GM12878 (cell line): ENCODE measurements at regions not wholly inside any gene's neighbourhood (a gene's known extent, or its start where the extent isn't known, plus 50 kb on each side); places are given as distances from the start of the nearest gene placed in this dataset.

Experiments
- ATAC-seq: fragments of 200-7000 bp; cut with Tn5 transposase; 3 replicates; pipeline ENCODE4 v1.9.1; 2020; ENCODE audit warnings: mild to moderate bottlenecking, moderate library complexity
- BruUV-seq: library from RNA; stranded (reverse); fragments of 400-500 nt; replicated peaks from 2 replicates; lab custom pipeline; 2021; lab: Mats Ljungman, UMichigan
- CTCF ChIA-PET: fragments of 300-600 bp; sonication (Branson Sonifier 250); formaldehyde crosslinking; extraction: SDS; loops from one replicate; lab custom pipeline; 2021; ENCODE audit warnings: inconsistent platforms; lab: Yijun Ruan, JAX
- POLR2A ChIA-PET: fragments of 350-600 bp; formaldehyde crosslinking; extraction: SDS; loops from one replicate; lab custom pipeline; 2021; ENCODE audit warnings: inconsistent platforms; lab: Charles Lee
- RAD21 ChIA-PET: fragments of 300-600 bp; sonication (Branson Sonifier 250); formaldehyde crosslinking; loops from one replicate; lab custom pipeline; 2023; ENCODE audit warnings: antibody characterized with exemption; ENCODE audit not compliant: unreplicated experiment; lab: Charles Lee
- SMC1A ChIA-PET: fragments of 300-600 bp; sonication (Branson Sonifier 250); formaldehyde crosslinking; loops from one replicate; lab custom pipeline; 2023; ENCODE audit not compliant: unreplicated experiment, uncharacterized antibody; lab: Charles Lee
- DNase-seq: peaks from one replicate; pipeline ENCODE4 v3.0.0-alpha.2; 2011; ENCODE audit warnings: low read depth, low spot score
- FAIRE-seq: peaks from 3 replicates; lab custom pipeline; 2011; peaks lifted over from hg19 to GRCh38; lab: Jason Lieb, UNC
- H2AFZ ChIP-seq: 2 replicates; pipeline ENCODE4 v1.6.0; 2011; ENCODE audit warnings: low read depth, low read length, control low read depth; ENCODE audit not compliant: control insufficient read depth
- H3K27ac ChIP-seq: 2 replicates; pipeline ENCODE4 v1.5.1; 2011; ENCODE audit warnings: control low read depth; ENCODE audit not compliant: control insufficient read depth, insufficient read depth
- H3K27me3 ChIP-seq, 2 experiments: replicated peaks in 1 of 2; 2 replicates each; pipeline versions ENCODE4 v1.6.0 to v1.6.1; 2011; ENCODE audit warnings: low read length in 1 of 2; ENCODE audit not compliant: control insufficient read depth in 2 of 2, insufficient read depth in 2 of 2
- H3K36me3 ChIP-seq, 2 experiments: 2 replicates each; pipeline ENCODE4 v1.5.1; 2011; ENCODE audit warnings: low read length in 1 of 2; ENCODE audit not compliant: control insufficient read depth in 2 of 2, insufficient read depth in 2 of 2
- H3K4me1 ChIP-seq: 2 replicates; pipeline ENCODE4 v1.6.1; 2011; ENCODE audit warnings: mild to moderate bottlenecking, low read length, moderate library complexity, mixed read lengths; ENCODE audit not compliant: control insufficient read depth, insufficient read depth
- H3K4me2 ChIP-seq: 2 replicates; pipeline ENCODE4 v1.6.0; 2011; ENCODE audit warnings: control low read depth; ENCODE audit not compliant: control insufficient read depth, insufficient read depth
- H3K4me3 ChIP-seq: fragments of 200-600 bp; sonication (generic); 2 replicates; pipeline ENCODE4 v1.5.1; 2016
- H3K79me2 ChIP-seq: 2 replicates; pipeline ENCODE4 v1.6.0; 2011; ENCODE audit warnings: low read length; ENCODE audit not compliant: control insufficient read depth, insufficient read depth
- H3K9ac ChIP-seq: 2 replicates; pipeline ENCODE4 v1.8.0; 2011; ENCODE audit warnings: low read length, control low read depth, mixed read lengths; ENCODE audit not compliant: control insufficient read depth, insufficient read depth
- H3K9me3 ChIP-seq: replicated peaks from 3 replicates; pipeline ENCODE4 v1.5.1; 2011; ENCODE audit warnings: mild to moderate bottlenecking, low read length; ENCODE audit not compliant: control insufficient read depth, insufficient read depth
- H4K20me1 ChIP-seq: 2 replicates; pipeline ENCODE4 v1.6.0; 2011; ENCODE audit not compliant: control insufficient read depth, insufficient read depth
- CREM ChIP-seq: IDR thresholded peaks from 2 replicates; pipeline ENCODE4 v1.6.1; 2014; ENCODE audit warnings: antibody characterized with exemption, low read depth
- GABPA ChIP-seq: IDR thresholded peaks from 2 replicates; pipeline ENCODE4 v1.6.1; 2014; ENCODE audit warnings: antibody characterized with exemption, low read depth, mild to moderate bottlenecking, inconsistent platforms
- HDGF ChIP-seq: fragments of 450-650 bp; IDR thresholded peaks from 2 replicates; pipeline ENCODE4 v1.6.1; 2016; ENCODE audit warnings: antibody characterized with exemption
- IKZF1 ChIP-seq: fragments of 450-650 bp; conservative IDR thresholded peaks from 2 replicates; pipeline ENCODE4 v1.6.1; 2017; ENCODE audit warnings: antibody characterized with exemption, mild to moderate bottlenecking
- NFYB ChIP-seq: IDR thresholded peaks from 2 replicates; pipeline ENCODE4 v1.6.1; 2011; ENCODE audit warnings: low read depth, mild to moderate bottlenecking, low read length, improper control_type of control experiment, moderate library complexity; ENCODE audit not compliant: insufficient read depth
- NKRF ChIP-seq: fragments of 450-650 bp; conservative IDR thresholded peaks from 2 replicates; pipeline ENCODE4 v1.6.1; 2017; ENCODE audit warnings: mild to moderate bottlenecking, moderate library complexity
- SMAD1 ChIP-seq: fragments of 450-650 bp; IDR thresholded peaks from 2 replicates; pipeline ENCODE4 v1.6.1; 2018; ENCODE audit warnings: mild to moderate bottlenecking, low read depth; ENCODE audit not compliant: partially characterized antibody
- SREBF2 ChIP-seq: IDR thresholded peaks from 2 replicates; pipeline ENCODE4 v1.6.1; 2012; ENCODE audit warnings: mild to moderate bottlenecking, low read length
- STAT3 ChIP-seq: IDR thresholded peaks from 2 replicates; pipeline ENCODE4 v1.6.1; 2011; ENCODE audit warnings: low read depth, low read length, improper control_type of control experiment
- TCF12 ChIP-seq: IDR thresholded peaks from 2 replicates; pipeline ENCODE4 v1.6.1; 2011; ENCODE audit warnings: low read depth, mild to moderate bottlenecking, low read length
- ZNF687 ChIP-seq: fragments of 450-650 bp; IDR thresholded peaks from 2 replicates; pipeline ENCODE4 v1.6.1; 2017; ENCODE audit warnings: mild to moderate bottlenecking, moderate library complexity
- ZSCAN29 ChIP-seq: fragments of 450-650 bp; IDR thresholded peaks from 2 replicates; pipeline ENCODE4 v1.6.1; 2017; ENCODE audit warnings: mild to moderate bottlenecking, moderate library complexity
- WGBS: methylation state at CpG from one replicate; pipeline ENCODE4 v1.1.6; 2016; ENCODE audit warnings: low lambda C conversion rate; ENCODE audit not compliant: insufficient replicate concordance, insufficient coverage; ENCODE audit errors: missing lambda C conversion rate; 5-methylcytosine and 5-hydroxymethylcytosine counted together
- in situ Hi-C: fragments of 300-500 bp; cut with MboI; formaldehyde crosslinking; loops from 9 replicates; pipeline ENCODE4 v1.14.3; 2018; ENCODE audit warnings: mixed read lengths
- intact Hi-C: fragments of 100-400 bp; cut with micrococcal nuclease; formaldehyde crosslinking; loops from one replicate; pipeline ENCODE4 v1.14.2; 2022; ENCODE audit not compliant: unreplicated experiment

- ChIA-PET CTCF (interaction anchor here (0.9 kb wide), 1 partner anchor 49 kb away, joined by 3 read pairs; no protein-coding TSS in a partner anchor), POLR2A (no interaction called here), SMC1A (interaction anchor here (1.8 kb wide), 1 partner anchor 12 kb away, joined by 8 read pairs; no protein-coding TSS in a partner anchor), RAD21 (no interaction called here)
- intact Hi-C loops (no loop called here), in situ Hi-C loops (no loop called here)
- no TSS peak for BruUV-seq
- FAIRE-seq (no peak), ATAC-seq (no peak), DNase-seq (no peak)
- Histone ChIP-seq H3K9ac (no peak overlapping the region), H3K79me2 (no peaks in the 10 kb centered on the region), H3K27me3 (no peaks in the 10 kb centered on the region), H3K4me3 (no peak overlapping the region), H4K20me1 (no peaks in the 10 kb centered on the region), H3K36me3 (no peaks in the 10 kb centered on the region), H3K4me1 (no peaks in the 10 kb centered on the region), H2AFZ (no peak overlapping the region), H3K9me3 (no peaks in the 10 kb centered on the region), H3K4me2 (no peak overlapping the region), H3K27ac (no peak overlapping the region)
- no peak for TF ChIP-seq HDGF
- 47% methylated on average over 4 of the region's 4 CpGs for WGBS
Measured at GRCh38 chr12:78420991-78421390, 443.6 kb upstream of the SYT1 start.

DNA sequence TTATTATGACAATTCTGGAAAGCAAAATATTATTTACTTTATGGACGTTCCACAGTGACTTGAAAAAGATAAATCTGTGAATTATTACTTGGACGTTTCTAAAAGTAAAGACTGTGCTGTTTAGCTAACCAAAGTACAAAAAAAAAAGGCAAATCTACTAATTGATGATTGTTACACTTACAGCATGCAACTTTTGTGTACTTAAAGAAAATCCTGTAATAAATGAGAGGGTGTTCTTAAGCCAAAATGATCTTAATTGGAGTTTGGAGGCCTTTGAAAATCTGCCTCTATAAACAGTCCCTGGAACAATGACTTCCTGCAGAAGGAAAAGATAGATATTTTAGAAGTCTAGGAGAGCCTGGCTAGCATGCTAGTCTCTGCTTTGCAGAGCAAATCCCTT, 434.0 kb upstream of the SYT1 start:
- no peak for FAIRE-seq
- BruUV-seq, result no TSS peak
- Histone ChIP-seq H3K79me2 (no peaks in the 10 kb centered on the region), H3K9ac (no peak overlapping the region), H3K4me1 (no peaks in the 10 kb centered on the region), H3K36me3 (no peaks in the 10 kb centered on the region), H3K4me3 (no peak overlapping the region), H2AFZ (no peak overlapping the region), H3K9me3 (no peaks in the 10 kb centered on the region), H3K27ac (no peak overlapping the region), H3K27me3 (no peaks in the 10 kb centered on the region), H4K20me1 (no peaks in the 10 kb centered on the region), H3K4me2 (no peak overlapping the region)
- RAD21 ChIA-PET, result no interaction called here
- whole genome bisulfite sequencing, result 0% methylated on average over 2 of the region's 2 CpGs
- in situ Hi-C loops, result no loop called here
- SMC1A ChIA-PET, result no interaction called here
- no peak for ATAC-seq
- intact Hi-C loops, result no loop called here
- CTCF ChIA-PET, result interaction anchor here (0.7 kb wide), 1 partner anchor 944 kb away, joined by 3 read pairs; no protein-coding TSS in a partner anchor
- no peak for DNase-seq
- POLR2A ChIA-PET, result no interaction called here
- TF ChIP-seq NFYB (no peak), STAT3 (no peak), IKZF1 (no peak), SREBF2 (no peak), CREM (no peak), GABPA (no peak), SMAD1 (no peak), ZNF687 (no peak), TCF12 (no peak), NKRF (no peak), ZSCAN29 (no peak)
